Activated CD8-positive, alpha-beta memory T cell treated with anti-CD3 and anti-CD28 coated beads for 36 hours (primary cell): ENCODE measurements at regions not wholly inside any gene's neighbourhood (a gene's known extent, or its start where the extent isn't known, plus 50 kb on each side); places are given as distances from the start of the nearest gene placed in this dataset.
"Not testable (repeated sequence)": the region's sequence is repeated elsewhere in the genome, so short reads cannot be mapped to it uniquely, and the experiment has no call there.

Experiments used
- CTCF ChIA-PET: fragments of 350-600 bp; sonication (Branson Sonifier 250); formaldehyde crosslinking; loops from one replicate; lab custom pipeline; 2021; ENCODE audit warnings: antibody characterized with exemption; lab: Charles Lee
- POLR2A ChIA-PET: fragments of 350-600 bp; sonication (Branson Sonifier 250); formaldehyde crosslinking; loops from one replicate; lab custom pipeline; 2021; ENCODE audit warnings: antibody characterized with exemption; lab: Charles Lee

GRCh38 chr1:184890539-184890973 is 83.8 kb downstream of the NIBAN1 start:
- POLR2A ChIA-PET = interaction anchor here (0.5 to 1.8 kb wide), 5 partner anchors 10 to 82 kb away, joined by 3 to 11 read pairs (median 4); no protein-coding TSS in a partner anchor
- CTCF ChIA-PET = interaction anchor here (0.7 to 1.6 kb wide), 2 partner anchors 12 to 78 kb away, joined by 3 read pairs; no protein-coding TSS in a partner anchor

GRCh38 chr1:184889902-184890301 is 84.4 kb downstream of the NIBAN1 start:
- ChIA-PET CTCF (no interaction called here), POLR2A (interaction anchor here (0.5 to 1.3 kb wide), 2 partner anchors 81 to 508 kb away, joined by 3 read pairs; no protein-coding TSS in a partner anchor)

GRCh38 chr1:184889166-184889565 is 85.1 kb downstream of the NIBAN1 start:
- ChIA-PET CTCF (no interaction called here), POLR2A (no interaction called here)

DNA sequence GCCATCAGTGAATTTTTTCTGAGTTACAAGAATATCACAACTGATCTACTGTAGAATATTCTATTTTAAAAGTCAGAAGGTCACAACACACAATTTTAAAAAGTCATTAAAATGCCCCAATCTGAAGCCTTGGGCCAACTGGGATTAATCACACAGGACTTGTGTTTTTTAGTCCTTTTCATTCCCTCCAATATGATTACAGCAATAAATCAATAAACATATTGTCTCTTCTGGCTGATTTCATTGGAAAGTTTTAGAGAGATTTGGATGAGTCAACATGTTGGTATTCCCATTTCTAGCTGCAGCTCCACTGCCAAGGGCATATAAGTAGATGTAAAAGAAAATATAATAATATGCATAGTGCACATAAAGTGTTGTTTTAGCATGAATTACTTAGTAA is 85.8 kb downstream of the NIBAN1 start:
- ChIA-PET POLR2A (no interaction called here), CTCF (no interaction called here)

- ChIA-PET POLR2A (interaction anchor here (0.7 to 2.0 kb wide), 4 partner anchors 8 to 46 kb away, joined by 3 to 7 read pairs (median 6); no protein-coding TSS in a partner anchor), CTCF (no interaction called here)
Observed at GRCh38 chr1:184882957-184883815, 91.1 kb downstream of the NIBAN1 start.

- POLR2A ChIA-PET = interaction anchor here (0.7 to 2.0 kb wide), 5 partner anchors 9 to 92 kb away, joined by 3 to 7 read pairs (median 5); partner anchors contain the start of gene NIBAN1
- CTCF ChIA-PET = interaction anchor here (0.8 to 1.6 kb wide), 2 partner anchors 12 to 90 kb away, joined by 3 to 4 read pairs; no protein-coding TSS in a partner anchor
Observed at GRCh38 chr1:184881941-184882913, 92.1 kb downstream of the NIBAN1 start.

- POLR2A ChIA-PET = interaction anchor here (0.8 to 1.5 kb wide), 2 partner anchors 10 to 11 kb away, joined by 3 to 4 read pairs; no protein-coding TSS in a partner anchor
- CTCF ChIA-PET = interaction anchor here (1.7 kb wide), 1 partner anchor 12 kb away, joined by 5 read pairs; no protein-coding TSS in a partner anchor
Observed at GRCh38 chr1:184879876-184880557, 94.3 kb downstream of the NIBAN1 start.

DNA sequence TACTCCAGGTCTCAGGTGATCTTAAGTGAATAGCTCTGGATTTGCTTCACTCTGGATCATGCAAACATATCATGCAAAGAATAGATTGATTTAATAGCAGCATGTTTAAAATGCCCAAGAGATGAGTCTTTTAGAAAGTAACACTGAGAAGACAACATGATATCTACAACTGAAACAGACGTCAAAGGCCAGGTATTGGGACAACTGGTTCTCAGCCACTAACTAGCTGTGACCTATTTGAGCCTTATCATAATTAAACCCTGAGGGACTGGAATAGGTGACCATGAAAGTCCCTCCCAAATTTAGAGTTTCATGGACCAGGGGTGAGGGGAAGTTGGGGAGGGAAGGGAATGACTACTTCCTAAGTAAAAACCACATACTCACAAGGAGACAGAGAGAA is 95.7 kb downstream of the NIBAN1 start:
- CTCF ChIA-PET = interaction anchor here (1.7 kb wide), 1 partner anchor 13 kb away, joined by 5 read pairs; no protein-coding TSS in a partner anchor
- POLR2A ChIA-PET = no interaction called here

- POLR2A ChIA-PET = no interaction called here
- CTCF ChIA-PET = no interaction called here
Observed at GRCh38 chr1:184878002-184878401, 96.3 kb downstream of the NIBAN1 start.

DNA sequence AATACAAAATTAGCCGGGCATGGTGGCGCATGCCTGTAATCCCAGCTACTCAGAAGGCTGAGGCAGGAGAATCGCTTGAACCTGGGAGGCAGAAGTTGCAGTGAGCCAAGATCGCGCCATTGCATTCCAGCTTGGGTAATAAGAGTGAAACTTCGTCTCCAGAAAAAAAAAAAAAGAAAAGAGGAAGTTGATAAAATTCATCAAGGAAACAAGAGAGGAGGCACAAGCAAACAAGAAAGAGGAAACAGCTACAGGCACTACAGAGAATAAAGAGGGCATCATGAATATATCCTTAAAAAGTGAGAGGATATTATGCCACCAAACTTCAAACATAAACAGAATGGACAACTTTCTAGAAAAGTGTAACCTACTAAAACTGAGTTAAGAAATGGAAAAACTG is 98.3 kb downstream of the NIBAN1 start:
- CTCF ChIA-PET = not testable (repeated sequence)

DNA sequence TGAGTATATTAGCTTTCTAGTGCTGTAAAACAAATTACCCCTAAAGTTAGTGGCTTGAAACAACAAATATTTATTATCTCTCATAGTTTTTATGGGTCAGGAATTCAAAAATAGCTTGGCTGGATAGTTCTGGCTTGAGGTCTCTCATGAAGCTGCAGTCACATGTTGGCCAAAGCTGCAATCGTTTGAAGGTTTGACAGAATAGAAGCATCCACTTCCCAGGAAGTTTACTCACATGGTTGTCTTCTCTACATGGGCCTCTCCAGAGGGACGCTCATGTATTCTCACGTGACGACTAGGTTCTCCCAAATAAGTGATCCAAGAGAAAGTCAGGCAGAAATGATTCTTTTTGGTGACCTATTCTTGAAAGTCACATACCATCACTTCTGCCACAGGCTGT is 99.1 kb downstream of the NIBAN1 start:
- CTCF ChIA-PET = no interaction called here
- POLR2A ChIA-PET = no interaction called here

More for the DNA sequence above, 98.3 kb downstream of the NIBAN1 start:
- POLR2A ChIA-PET = not testable (repeated sequence)

DNA sequence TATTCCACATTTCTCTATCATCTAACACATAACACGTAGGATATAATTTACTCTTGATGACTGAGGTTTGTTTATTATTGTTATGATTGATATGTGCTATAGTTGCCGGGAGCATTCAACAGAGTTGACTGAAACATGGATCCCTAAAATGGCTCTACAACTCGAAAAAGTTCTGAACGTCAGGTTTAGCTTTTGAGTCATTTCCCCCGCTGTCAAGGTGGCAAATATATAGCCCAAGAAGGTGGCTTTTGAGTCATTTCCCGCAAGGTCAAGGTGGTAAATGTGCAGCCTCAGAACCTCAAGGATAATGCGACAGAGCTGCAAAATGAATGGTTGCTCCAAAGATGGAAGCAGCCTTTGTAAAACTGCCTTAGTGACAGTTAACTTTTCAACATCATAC is 104.0 kb downstream of the NIBAN1 start:
- ChIA-PET POLR2A (interaction anchor here (1.1 to 1.2 kb wide), 2 partner anchors 10 to 12 kb away, joined by 3 to 7 read pairs; no protein-coding TSS in a partner anchor), CTCF (interaction anchor here (1.0 kb wide), 1 partner anchor 12 kb away, joined by 4 read pairs; no protein-coding TSS in a partner anchor)

GRCh38 chr1:184867866-184868689 is 106.2 kb downstream of the NIBAN1 start:
- ChIA-PET POLR2A (interaction anchor here (1.2 to 2.1 kb wide), 4 partner anchors 13 to 104 kb away, joined by 3 to 11 read pairs (median 5); no protein-coding TSS in a partner anchor), CTCF (interaction anchor here (2.6 kb wide), 1 partner anchor 105 kb away, joined by 9 read pairs; the partner anchor contains the start of gene NIBAN1)

DNA sequence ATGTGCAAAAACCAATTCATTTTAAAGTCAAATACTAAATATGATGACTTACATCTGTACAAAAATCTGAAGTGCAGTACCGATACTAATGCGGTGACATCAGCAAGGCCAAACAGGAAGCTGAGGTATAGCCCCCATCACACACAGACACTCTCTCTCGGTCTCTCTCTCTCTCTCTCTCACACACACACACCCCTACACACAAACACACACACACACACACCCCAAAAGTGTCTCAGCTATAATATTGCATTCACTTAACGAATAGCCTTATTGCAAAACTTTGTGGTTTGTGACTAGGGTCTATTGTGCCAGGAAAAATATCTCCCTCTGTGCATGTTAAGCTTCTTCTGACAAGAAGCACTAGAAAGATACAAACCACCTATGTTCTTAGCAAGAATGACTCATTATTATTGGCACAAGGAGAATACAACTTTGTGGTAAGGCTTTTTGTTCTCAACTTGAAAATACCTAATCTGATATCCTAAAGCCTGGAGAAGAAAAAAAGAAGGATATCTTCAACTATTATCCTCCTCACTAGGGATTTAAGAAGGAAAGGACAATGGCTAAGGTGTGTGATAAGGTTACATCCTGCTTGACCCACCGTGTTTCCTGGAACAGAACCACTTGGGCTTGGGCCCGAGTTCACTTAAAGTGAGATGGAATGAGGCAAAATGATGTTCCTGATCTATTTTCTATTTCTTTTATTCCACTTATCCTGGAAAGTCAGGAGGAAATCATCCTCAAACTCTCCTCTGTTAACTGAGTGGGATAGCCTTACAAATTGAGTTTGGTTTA is 107.1 kb downstream of the NIBAN1 start:
- POLR2A ChIA-PET = interaction anchor here (0.6 to 2.1 kb wide), 5 partner anchors 13 to 112 kb away, joined by 3 to 11 read pairs (median 6); no protein-coding TSS in a partner anchor

GRCh38 chr1:184866586-184866985 is 107.7 kb downstream of the NIBAN1 start:
- ChIA-PET POLR2A (interaction anchor here (0.6 to 2.1 kb wide), 5 partner anchors 14 to 113 kb away, joined by 3 to 11 read pairs (median 6); no protein-coding TSS in a partner anchor), CTCF (interaction anchor here (1.1 to 2.6 kb wide), 2 partner anchors 39 to 107 kb away, joined by 4 to 9 read pairs; partner anchors contain the start of gene NIBAN1)

More for the DNA sequence above, 107.1 kb downstream of the NIBAN1 start:
- CTCF ChIA-PET = interaction anchor here (1.1 to 2.6 kb wide), 2 partner anchors 38 to 106 kb away, joined by 4 to 9 read pairs; partner anchors contain the start of gene NIBAN1

DNA sequence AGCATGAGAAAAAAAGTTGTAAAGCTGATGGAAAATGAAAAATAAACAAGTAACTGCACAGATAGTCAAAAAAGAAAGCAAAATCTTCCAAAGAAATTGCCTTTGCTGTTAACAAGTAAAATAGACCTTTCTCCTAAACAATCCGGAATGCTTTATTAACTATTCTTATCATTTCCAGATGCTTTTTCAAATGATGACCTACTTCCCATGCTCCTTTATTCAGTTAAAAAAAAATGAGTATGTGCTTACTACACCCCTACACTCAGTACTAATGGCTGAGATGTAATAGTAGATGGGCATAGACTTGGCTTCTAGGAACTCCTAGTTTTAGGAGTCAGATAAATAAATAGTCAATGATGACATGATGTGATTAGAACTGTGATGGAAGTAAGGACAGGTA is 108.5 kb downstream of the NIBAN1 start:
- POLR2A ChIA-PET = no interaction called here
- CTCF ChIA-PET = no interaction called here
